ENCODE measurements at regions not wholly inside any gene's neighbourhood (a gene's known extent, or its start where the extent isn't known, plus 50 kb on each side); places are given as distances from the start of the nearest gene placed in this dataset.

- no peaks in the 10 kb centered on the region for H3K9me3 ChIP-seq (ENCODE audit: control insufficient read depth in 2 of 2, insufficient read depth in 1 of 2, low read length in 1 of 2)
- no peak for DNase-seq (ENCODE audit: low read depth in 6 of 9, low spot score in 9 of 9)
- H3K36me3 ChIP-seq (ENCODE audit: control insufficient read depth in 2 of 2, insufficient read depth in 2 of 2, low read length in 1 of 2): no peaks in the 10 kb centered on the region
- H3K4me1 ChIP-seq (ENCODE audit: control insufficient read depth in 2 of 2, insufficient read depth in 2 of 2, low read length in 2 of 2): no peaks in the 10 kb centered on the region
- no peaks in the 10 kb centered on the region for H3K27me3 ChIP-seq (ENCODE audit: control insufficient read depth in 2 of 2, insufficient read depth in 1 of 2, low read length in 1 of 2)
- 94% methylated on average over 5 of the region's 5 CpGs for WGBS
- no peak overlapping the region for H3K27ac ChIP-seq (ENCODE audit: low read depth in 1 of 2, low read length in 1 of 2)
- H3K4me3 ChIP-seq (ENCODE audit: low read length in 2 of 2): no peak overlapping the region
Measured at GRCh38 chr4:140260227-140260626, 106.2 kb upstream of the MAML3 start.

DNA sequence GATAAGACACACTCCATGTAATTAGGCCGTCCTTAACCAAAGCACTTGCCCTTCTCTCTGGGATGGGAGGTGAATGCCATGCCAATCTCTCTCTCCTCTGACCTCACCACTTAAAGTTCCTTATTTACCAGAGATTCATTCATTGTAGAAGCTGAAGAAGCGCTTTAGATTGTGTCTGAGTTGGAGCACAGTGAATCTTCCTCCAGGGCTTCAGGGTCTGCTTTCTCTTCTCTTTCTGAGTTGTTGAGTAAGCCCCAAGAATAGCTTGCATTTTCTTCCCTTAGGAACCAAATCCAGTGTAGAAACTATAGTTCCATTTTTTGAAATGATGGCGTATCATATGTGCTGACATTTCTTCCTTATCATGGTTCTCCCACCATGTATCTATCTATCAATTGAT, 104.5 kb upstream of the MAML3 start:
- Histone ChIP-seq H3K4me3 (ENCODE audit: low read length in 2 of 2) (no peak overlapping the region), H3K36me3 (ENCODE audit: control insufficient read depth in 2 of 2, insufficient read depth in 2 of 2, low read length in 1 of 2) (no peaks in the 10 kb centered on the region), H3K27me3 (ENCODE audit: control insufficient read depth in 2 of 2, insufficient read depth in 1 of 2, low read length in 1 of 2) (no peaks in the 10 kb centered on the region), H3K27ac (ENCODE audit: low read depth in 1 of 2, low read length in 1 of 2) (no peak overlapping the region), H3K9me3 (ENCODE audit: control insufficient read depth in 2 of 2, insufficient read depth in 1 of 2, low read length in 1 of 2) (no peaks in the 10 kb centered on the region), H3K4me1 (ENCODE audit: control insufficient read depth in 2 of 2, insufficient read depth in 2 of 2, low read length in 2 of 2) (no peaks in the 10 kb centered on the region)
- no peak for DNase-seq (ENCODE audit: low read depth in 6 of 9, low spot score in 9 of 9)
- 98% methylated on average over 3 of the region's 3 CpGs for WGBS

DNA sequence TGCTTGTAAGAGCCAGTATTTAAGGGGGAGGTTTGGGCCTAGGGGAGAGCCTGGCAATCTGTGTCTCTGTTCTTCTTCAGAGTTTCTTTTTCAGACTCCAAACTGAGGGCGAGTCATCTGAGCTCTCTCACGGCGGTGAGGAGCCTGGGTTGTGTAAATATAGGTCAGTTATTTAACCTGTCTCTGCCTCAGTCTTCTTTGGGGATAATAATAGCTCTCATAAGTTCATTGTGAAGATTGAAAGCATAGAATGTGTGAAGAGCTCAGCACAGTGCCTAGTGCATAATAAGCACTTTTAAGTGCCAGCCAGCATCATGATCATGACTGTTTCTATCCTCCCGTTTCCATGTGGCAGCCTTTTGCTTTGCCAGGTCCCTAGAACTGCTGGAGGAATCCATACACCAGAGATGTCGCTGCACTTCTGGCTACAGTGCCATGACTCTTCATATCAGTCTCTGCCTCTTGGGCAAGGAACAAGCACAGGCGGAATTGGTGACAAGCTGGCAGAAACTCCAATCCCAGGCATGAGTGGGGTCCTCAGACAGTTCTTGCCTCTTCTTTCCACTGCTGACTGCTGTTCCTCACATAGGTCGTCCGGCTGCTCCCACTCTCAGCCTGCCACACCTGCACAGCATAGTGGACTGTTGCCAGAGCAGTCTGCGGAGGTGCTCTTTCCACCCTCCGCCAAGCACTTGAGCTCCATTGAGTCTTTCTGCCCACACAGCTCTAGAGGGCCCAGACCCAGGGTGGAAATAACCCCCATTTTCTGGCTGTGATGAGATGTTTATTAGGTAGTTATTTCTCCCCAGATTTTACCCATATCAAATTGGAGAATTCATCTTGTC, 103.7 kb upstream of the MAML3 start:
- Histone ChIP-seq H3K27ac (ENCODE audit: low read depth in 1 of 2, low read length in 1 of 2) (no peak overlapping the region), H3K4me3 (ENCODE audit: low read length in 2 of 2) (no peak overlapping the region), H3K9me3 (ENCODE audit: control insufficient read depth in 2 of 2, insufficient read depth in 1 of 2, low read length in 1 of 2) (no peaks in the 10 kb centered on the region), H3K4me1 (ENCODE audit: control insufficient read depth in 2 of 2, insufficient read depth in 2 of 2, low read length in 2 of 2) (no peaks in the 10 kb centered on the region), H3K36me3 (ENCODE audit: control insufficient read depth in 2 of 2, insufficient read depth in 2 of 2, low read length in 1 of 2) (no peaks in the 10 kb centered on the region), H3K27me3 (ENCODE audit: control insufficient read depth in 2 of 2, insufficient read depth in 1 of 2, low read length in 1 of 2) (no peaks in the 10 kb centered on the region)
- no peak for DNase-seq (ENCODE audit: low read depth in 6 of 9, low spot score in 9 of 9)
- 98% methylated on average over 10 of the region's 10 CpGs for WGBS

DNA sequence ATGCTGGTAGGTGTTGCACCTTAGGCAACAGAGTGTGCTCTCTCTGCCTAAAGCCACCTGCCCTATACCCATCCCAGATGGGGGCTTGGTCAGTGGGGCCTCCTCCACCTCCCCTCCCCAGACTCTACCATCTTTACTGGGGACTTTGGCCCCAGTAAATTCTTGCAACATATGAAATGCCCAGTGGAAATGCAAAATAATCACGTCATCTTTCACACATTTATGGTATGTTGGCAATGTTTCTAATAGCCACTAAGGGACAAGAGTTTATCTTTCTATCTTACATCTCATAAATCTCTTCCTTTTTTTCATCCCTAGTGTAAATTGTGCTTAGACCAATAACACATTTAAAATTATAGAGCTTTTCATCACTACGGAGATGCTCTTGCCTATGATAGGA, 103.0 kb upstream of the MAML3 start:
- DNase-seq (ENCODE audit: low read depth in 6 of 9, low spot score in 9 of 9): no peak
- H3K4me3 ChIP-seq (ENCODE audit: low read length in 2 of 2): no peak overlapping the region

DNA sequence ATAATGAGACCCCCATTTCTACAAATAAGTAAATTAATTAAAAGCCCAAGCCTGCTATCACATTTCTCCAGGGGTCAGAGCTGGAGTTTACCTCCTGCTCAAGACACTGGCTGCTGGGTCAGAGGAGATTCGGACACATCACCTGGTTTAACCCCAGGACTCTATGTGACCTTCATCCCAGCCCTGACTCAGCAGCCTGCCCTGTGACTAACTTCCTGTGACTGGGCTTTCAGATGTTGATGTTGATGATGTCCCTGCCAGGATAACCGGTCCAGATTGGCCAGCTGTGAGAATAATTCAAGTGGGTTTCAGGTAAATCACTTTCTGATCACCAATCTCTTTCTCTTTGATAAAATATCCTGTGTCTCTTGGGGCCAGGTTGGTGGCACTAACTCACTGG, 102.4 kb upstream of the MAML3 start:
- H3K27ac ChIP-seq (ENCODE audit: low read depth in 1 of 2, low read length in 1 of 2): no peak overlapping the region
- H3K4me3 ChIP-seq (ENCODE audit: low read length in 2 of 2): no peak overlapping the region
- peaks cover 0 to 7% of the 10 kb centered on the region in 2 donors for H3K4me1 ChIP-seq (ENCODE audit: control insufficient read depth in 2 of 2, insufficient read depth in 2 of 2, low read length in 2 of 2)
- 91% methylated on average over 2 of the region's 2 CpGs for WGBS
- no peak for DNase-seq (ENCODE audit: low read depth in 6 of 9, low spot score in 9 of 9)
- H3K9me3 ChIP-seq (ENCODE audit: control insufficient read depth in 2 of 2, insufficient read depth in 1 of 2, low read length in 1 of 2): no peaks in the 10 kb centered on the region
- no peaks in the 10 kb centered on the region for H3K36me3 ChIP-seq (ENCODE audit: control insufficient read depth in 2 of 2, insufficient read depth in 2 of 2, low read length in 1 of 2)
- no peaks in the 10 kb centered on the region for H3K27me3 ChIP-seq (ENCODE audit: control insufficient read depth in 2 of 2, insufficient read depth in 1 of 2, low read length in 1 of 2)

More for the DNA sequence above, 103.0 kb upstream of the MAML3 start:
- no peaks in the 10 kb centered on the region for H3K9me3 ChIP-seq (ENCODE audit: control insufficient read depth in 2 of 2, insufficient read depth in 1 of 2, low read length in 1 of 2)
- peaks cover 0 to 6% of the 10 kb centered on the region in 2 donors for H3K4me1 ChIP-seq (ENCODE audit: control insufficient read depth in 2 of 2, insufficient read depth in 2 of 2, low read length in 2 of 2)
- WGBS: 94% methylated on average over 2 of the region's 2 CpGs
- no peaks in the 10 kb centered on the region for H3K27me3 ChIP-seq (ENCODE audit: control insufficient read depth in 2 of 2, insufficient read depth in 1 of 2, low read length in 1 of 2)
- H3K36me3 ChIP-seq (ENCODE audit: control insufficient read depth in 2 of 2, insufficient read depth in 2 of 2, low read length in 1 of 2): no peaks in the 10 kb centered on the region
- no peak overlapping the region for H3K27ac ChIP-seq (ENCODE audit: low read depth in 1 of 2, low read length in 1 of 2)

- H3K4me3 ChIP-seq (ENCODE audit: low read length in 2 of 2): no peak overlapping the region
- H3K27me3 ChIP-seq (ENCODE audit: control insufficient read depth in 2 of 2, insufficient read depth in 1 of 2, low read length in 1 of 2): no peaks in the 10 kb centered on the region
- no peak overlapping the region for H3K27ac ChIP-seq (ENCODE audit: low read depth in 1 of 2, low read length in 1 of 2)
Measured at GRCh38 chr4:140255927-140256326, 101.9 kb upstream of the MAML3 start.

DNA sequence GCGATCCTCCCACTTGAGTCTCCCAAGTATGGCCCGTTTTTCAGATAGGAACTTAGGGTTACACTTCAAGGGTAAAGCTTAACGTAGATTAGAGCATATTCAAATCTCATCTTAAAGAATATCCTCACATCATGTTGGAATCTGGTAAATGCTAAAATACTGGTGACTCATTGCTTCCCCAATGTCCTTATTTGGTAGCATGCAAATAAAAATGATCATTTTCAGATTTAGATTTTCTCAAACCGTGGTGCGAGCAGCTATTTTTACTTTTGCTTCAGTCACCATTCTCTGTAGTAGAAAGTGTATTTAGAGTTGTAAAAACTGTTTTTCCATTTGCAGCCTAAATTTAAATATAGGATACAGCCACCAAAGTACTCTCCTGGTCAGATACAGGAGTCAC, 101.5 kb upstream of the MAML3 start:
- Histone ChIP-seq H3K9me3 (ENCODE audit: control insufficient read depth in 2 of 2, insufficient read depth in 1 of 2, low read length in 1 of 2) (no peaks in the 10 kb centered on the region), H3K27me3 (ENCODE audit: control insufficient read depth in 2 of 2, insufficient read depth in 1 of 2, low read length in 1 of 2) (no peaks in the 10 kb centered on the region), H3K4me3 (ENCODE audit: low read length in 2 of 2) (no peak overlapping the region), H3K36me3 (ENCODE audit: control insufficient read depth in 2 of 2, insufficient read depth in 2 of 2, low read length in 1 of 2) (no peaks in the 10 kb centered on the region), H3K27ac (ENCODE audit: low read depth in 1 of 2, low read length in 1 of 2) (no peak overlapping the region), H3K4me1 (ENCODE audit: control insufficient read depth in 2 of 2, insufficient read depth in 2 of 2, low read length in 2 of 2) (peaks cover 0 to 7% of the 10 kb centered on the region in 2 donors)
- no peak for DNase-seq (ENCODE audit: low read depth in 6 of 9, low spot score in 9 of 9)
- WGBS: 96% methylated on average over 5 of the region's 5 CpGs

More at GRCh38 chr4:140255927-140256326, 101.9 kb upstream of the MAML3 start:
- WGBS: 99% methylated on average over 1 of the region's 1 CpG
- no peaks in the 10 kb centered on the region for H3K9me3 ChIP-seq (ENCODE audit: control insufficient read depth in 2 of 2, insufficient read depth in 1 of 2, low read length in 1 of 2)
- DNase-seq (ENCODE audit: low read depth in 6 of 9, low spot score in 9 of 9): no peak
- H3K36me3 ChIP-seq (ENCODE audit: control insufficient read depth in 2 of 2, insufficient read depth in 2 of 2, low read length in 1 of 2): no peaks in the 10 kb centered on the region
- peaks cover 0 to 7% of the 10 kb centered on the region in 2 donors for H3K4me1 ChIP-seq (ENCODE audit: control insufficient read depth in 2 of 2, insufficient read depth in 2 of 2, low read length in 2 of 2)

- no peak overlapping the region for H3K27ac ChIP-seq (ENCODE audit: low read depth in 1 of 2, low read length in 1 of 2)
- H3K4me1 ChIP-seq (ENCODE audit: control insufficient read depth in 2 of 2, insufficient read depth in 2 of 2, low read length in 2 of 2): peaks cover 0 to 10% of the 10 kb centered on the region in 2 donors
- H3K9me3 ChIP-seq (ENCODE audit: control insufficient read depth in 2 of 2, insufficient read depth in 1 of 2, low read length in 1 of 2): no peaks in the 10 kb centered on the region
- H3K27me3 ChIP-seq (ENCODE audit: control insufficient read depth in 2 of 2, insufficient read depth in 1 of 2, low read length in 1 of 2): no peaks in the 10 kb centered on the region
- no peak for DNase-seq (ENCODE audit: low read depth in 6 of 9, low spot score in 9 of 9)
- H3K36me3 ChIP-seq (ENCODE audit: control insufficient read depth in 2 of 2, insufficient read depth in 2 of 2, low read length in 1 of 2): no peaks in the 10 kb centered on the region
- H3K4me3 ChIP-seq (ENCODE audit: low read length in 2 of 2): no peak overlapping the region
- 97% methylated on average over 2 of the region's 2 CpGs for WGBS
Measured at GRCh38 chr4:140254651-140255299, 100.8 kb upstream of the MAML3 start.

DNA sequence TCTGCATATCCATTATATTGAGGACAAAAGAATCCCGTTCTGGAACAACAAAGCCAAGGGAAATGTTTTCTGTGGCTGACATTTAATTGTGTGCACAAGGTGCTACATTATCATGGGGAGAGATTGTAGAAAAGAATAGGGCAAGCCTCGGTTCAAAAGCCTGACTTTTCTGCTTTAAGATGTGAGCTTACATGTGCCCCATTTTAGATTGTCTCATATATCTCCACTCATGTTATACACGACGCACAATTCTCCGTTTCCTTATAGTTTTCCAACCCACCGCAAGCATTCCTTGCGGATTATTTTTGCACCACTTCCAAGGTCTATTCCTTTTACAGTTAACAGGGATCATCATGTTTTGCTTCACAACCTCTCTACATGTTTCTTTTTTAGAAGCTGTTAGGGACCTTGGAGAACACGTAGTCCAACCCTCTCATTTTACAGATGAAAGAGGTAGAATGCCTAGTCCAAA, 99.6 kb upstream of the MAML3 start:
- Histone ChIP-seq H3K36me3 (ENCODE audit: control insufficient read depth in 2 of 2, insufficient read depth in 2 of 2, low read length in 1 of 2) (no peaks in the 10 kb centered on the region), H3K4me1 (ENCODE audit: control insufficient read depth in 2 of 2, insufficient read depth in 2 of 2, low read length in 2 of 2) (peaks cover 0 to 14% of the 10 kb centered on the region in 2 donors), H3K4me3 (ENCODE audit: low read length in 2 of 2) (no peak overlapping the region), H3K27ac (ENCODE audit: low read depth in 1 of 2, low read length in 1 of 2) (no peak overlapping the region), H3K9me3 (ENCODE audit: control insufficient read depth in 2 of 2, insufficient read depth in 1 of 2, low read length in 1 of 2) (no peaks in the 10 kb centered on the region), H3K27me3 (ENCODE audit: control insufficient read depth in 2 of 2, insufficient read depth in 1 of 2, low read length in 1 of 2) (no peaks in the 10 kb centered on the region)
- 71% methylated on average over 8 of the region's 8 CpGs for WGBS
- no peak for DNase-seq (ENCODE audit: low read depth in 6 of 9, low spot score in 9 of 9)
